ENCODE measurements at regions not wholly inside any gene's neighbourhood (a gene's known extent, or its start where the extent isn't known, plus 50 kb on each side); places are given as distances from the start of the nearest gene placed in this dataset.

DNA sequence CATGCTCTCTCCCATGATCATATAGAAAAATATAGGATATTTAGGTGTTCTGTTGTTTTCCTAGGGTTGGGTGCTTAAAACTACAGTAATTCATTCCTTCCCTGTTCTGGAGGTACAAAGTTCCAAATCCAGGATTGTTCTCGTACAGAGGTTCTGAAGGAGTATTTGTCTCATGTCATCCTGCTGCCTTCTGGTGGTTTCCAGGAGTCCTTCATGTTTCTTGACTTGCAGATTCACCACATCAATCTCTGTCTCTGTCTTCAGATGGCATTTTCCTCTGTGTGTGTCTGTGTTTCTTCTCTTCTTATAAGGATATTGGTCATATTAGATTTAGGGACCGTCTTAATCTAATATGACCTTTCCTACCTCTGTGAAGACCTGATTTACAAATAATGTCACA lies 397.9 kb downstream of the NYAP2 start:
- TF ChIP-seq EZH2 (IDR thresholded peaks at IDR 0.05; ENCODE audit: borderline replicate concordance) (no peak), EZH2phosphoT487 (IDR thresholded peaks at IDR 0.05; ENCODE audit: low read depth, severe bottlenecking, unreplicated experiment) (no peak)
- TF ChIP-seq, protein P1, sequence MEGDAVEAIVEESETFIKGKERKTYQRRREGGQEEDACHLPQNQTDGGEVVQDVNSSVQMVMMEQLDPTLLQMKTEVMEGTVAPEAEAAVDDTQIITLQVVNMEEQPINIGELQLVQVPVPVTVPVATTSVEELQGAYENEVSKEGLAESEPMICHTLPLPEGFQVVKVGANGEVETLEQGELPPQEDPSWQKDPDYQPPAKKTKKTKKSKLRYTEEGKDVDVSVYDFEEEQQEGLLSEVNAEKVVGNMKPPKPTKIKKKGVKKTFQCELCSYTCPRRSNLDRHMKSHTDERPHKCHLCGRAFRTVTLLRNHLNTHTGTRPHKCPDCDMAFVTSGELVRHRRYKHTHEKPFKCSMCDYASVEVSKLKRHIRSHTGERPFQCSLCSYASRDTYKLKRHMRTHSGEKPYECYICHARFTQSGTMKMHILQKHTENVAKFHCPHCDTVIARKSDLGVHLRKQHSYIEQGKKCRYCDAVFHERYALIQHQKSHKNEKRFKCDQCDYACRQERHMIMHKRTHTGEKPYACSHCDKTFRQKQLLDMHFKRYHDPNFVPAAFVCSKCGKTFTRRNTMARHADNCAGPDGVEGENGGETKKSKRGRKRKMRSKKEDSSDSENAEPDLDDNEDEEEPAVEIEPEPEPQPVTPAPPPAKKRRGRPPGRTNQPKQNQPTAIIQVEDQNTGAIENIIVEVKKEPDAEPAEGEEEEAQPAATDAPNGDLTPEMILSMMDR (IDR thresholded peaks at IDR 0.05; ENCODE audit: poor library complexity): no peak
- DNase-seq (ENCODE audit: low spot score): no peak
- Histone ChIP-seq H3K27ac (no peak overlapping the region), H4K20me1 (ENCODE audit: insufficient read depth, poor library complexity, severe bottlenecking) (no peaks in the 10 kb centered on the region), H3K9me3 (ENCODE audit: low read depth) (no peaks in the 10 kb centered on the region), H3K9me2 (replicated peaks; ENCODE audit: insufficient read depth) (no peaks in the 10 kb centered on the region), H3K79me2 (no peaks in the 10 kb centered on the region), H2AFZ (no peak overlapping the region), H3K36me3 (replicated peaks; ENCODE audit: insufficient read depth, low read depth) (no peaks in the 10 kb centered on the region), H3K4me1 (ENCODE audit: insufficient read depth) (no peaks in the 10 kb centered on the region), H3K27me3 (no peaks in the 10 kb centered on the region), H3K4me2 (no peak overlapping the region), H3K4me3 (no peak overlapping the region)
- WGBS (ENCODE audit: low lambda C conversion rate, missing lambda C conversion rate): 85% methylated on average over 2 of the region's 2 CpGs

DNA sequence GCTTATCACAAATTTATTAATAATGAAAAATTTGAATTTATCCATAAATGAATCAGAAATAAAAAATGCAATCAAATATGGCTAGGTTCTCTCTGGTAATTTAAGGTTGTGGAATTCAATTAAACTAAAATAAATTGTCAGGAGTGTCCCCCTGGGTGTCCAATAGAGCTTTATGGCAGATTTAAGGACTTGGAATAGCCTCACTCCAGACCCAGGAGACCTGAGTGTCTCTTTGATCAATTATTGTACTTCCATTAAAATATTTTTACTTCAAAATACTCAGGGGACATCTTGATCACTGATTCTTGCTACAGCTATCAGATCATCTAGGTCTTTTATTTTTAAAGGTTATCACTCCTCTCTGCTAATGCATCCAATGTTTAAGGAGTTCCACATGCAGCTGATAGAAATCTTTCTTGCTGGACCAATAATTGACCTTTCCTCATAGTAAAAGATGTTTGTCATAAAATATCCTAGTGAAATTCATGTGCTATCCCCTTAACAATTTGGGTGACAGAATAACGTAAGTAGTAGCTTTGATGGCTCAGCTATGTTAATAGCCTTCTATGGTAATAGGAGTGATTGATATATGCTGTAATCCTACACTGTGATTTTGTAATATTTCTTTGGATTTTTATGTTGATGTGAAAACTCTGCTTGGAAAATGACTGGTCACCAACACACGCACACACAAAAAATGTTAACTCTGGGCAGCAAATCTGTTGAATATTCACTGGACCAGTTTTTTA lies 395.3 kb downstream of the NYAP2 start:
- Histone ChIP-seq H3K9me2 (replicated peaks; ENCODE audit: insufficient read depth) (no peaks in the 10 kb centered on the region), H2AFZ (no peak overlapping the region), H3K36me3 (replicated peaks; ENCODE audit: insufficient read depth, low read depth) (no peaks in the 10 kb centered on the region), H3K4me2 (no peak overlapping the region), H3K9me3 (ENCODE audit: low read depth) (no peaks in the 10 kb centered on the region), H3K27ac (no peak overlapping the region), H3K4me1 (ENCODE audit: insufficient read depth) (no peaks in the 10 kb centered on the region), H4K20me1 (ENCODE audit: insufficient read depth, poor library complexity, severe bottlenecking) (no peaks in the 10 kb centered on the region), H3K4me3 (no peak overlapping the region), H3K79me2 (no peaks in the 10 kb centered on the region), H3K27me3 (no peaks in the 10 kb centered on the region)
- no peak for DNase-seq (ENCODE audit: low spot score)
- TF ChIP-seq, protein P1 (IDR thresholded peaks at IDR 0.05; ENCODE audit: poor library complexity): no peak
- TF ChIP-seq EZH2 (IDR thresholded peaks at IDR 0.05; ENCODE audit: borderline replicate concordance): no peak
- TF ChIP-seq EZH2phosphoT487 (IDR thresholded peaks at IDR 0.05; ENCODE audit: low read depth, severe bottlenecking, unreplicated experiment): no peak
- 88% methylated on average over 2 of the region's 2 CpGs for WGBS (ENCODE audit: low lambda C conversion rate, missing lambda C conversion rate)

GRCh38 chr2:225793736-225794550 lies 394.4 kb downstream of the NYAP2 start:
- Histone ChIP-seq H3K79me2 (no peaks in the 10 kb centered on the region), H3K27ac (no peak overlapping the region), H3K4me1 (ENCODE audit: insufficient read depth) (no peaks in the 10 kb centered on the region), H3K4me2 (no peak overlapping the region), H3K27me3 (no peaks in the 10 kb centered on the region), H2AFZ (no peak overlapping the region), H3K9me2 (replicated peaks; ENCODE audit: insufficient read depth) (no peaks in the 10 kb centered on the region), H4K20me1 (ENCODE audit: insufficient read depth, poor library complexity, severe bottlenecking) (no peaks in the 10 kb centered on the region), H3K36me3 (replicated peaks; ENCODE audit: insufficient read depth, low read depth) (no peaks in the 10 kb centered on the region), H3K4me3 (no peak overlapping the region), H3K9me3 (ENCODE audit: low read depth) (no peaks in the 10 kb centered on the region)
- TF ChIP-seq EZH2phosphoT487 (IDR thresholded peaks at IDR 0.05; ENCODE audit: low read depth, severe bottlenecking, unreplicated experiment) (no peak), EZH2 (IDR thresholded peaks at IDR 0.05; ENCODE audit: borderline replicate concordance) (no peak)
- TF ChIP-seq, protein P1 (IDR thresholded peaks at IDR 0.05; ENCODE audit: poor library complexity): no peak
- WGBS (ENCODE audit: low lambda C conversion rate, missing lambda C conversion rate): 91% methylated on average over 1 of the region's 2 CpGs
- DNase-seq (ENCODE audit: low spot score): no peak

Measured in hepatocyte (in vitro differentiated cells).